Activated CD8-positive, alpha-beta memory T cell treated with anti-CD3 and anti-CD28 coated beads, Interleukin-2, amount 10 ng/mL, durations not matched to agents 7 days and 5 days (primary cell): ENCODE measurements at regions not wholly inside any gene's neighbourhood (a gene's known extent, or its start where the extent isn't known, plus 50 kb on each side); places are given as distances from the start of the nearest gene placed in this dataset.

ENCODE experiments used
- ATAC-seq: fragments of 150-1000 bp; cut with Tn5 transposase; one replicate; pipeline ENCODE4 v1.10.0; 2021; ENCODE audit warnings: moderate library complexity
- CTCF ChIA-PET: fragments of 350-600 bp; sonication (Branson Sonifier 250); formaldehyde crosslinking; loops from one replicate; lab custom pipeline; 2021; ENCODE audit warnings: antibody characterized with exemption; lab: Charles Lee
- DNase-seq: peaks from one replicate; pipeline ENCODE4 v3.0.0-alpha.2; 2020
- H3K27ac Mint-ChIP-seq: one replicate; pipeline ENCODE4 v1.8.0; 2021; ENCODE audit warnings: mild to moderate bottlenecking, mixed read lengths
- H3K27me3 Mint-ChIP-seq: one replicate; pipeline ENCODE4 v1.8.0; 2021; ENCODE audit warnings: mixed read lengths
- H3K36me3 Mint-ChIP-seq: one replicate; pipeline ENCODE4 v1.8.0; 2021; ENCODE audit warnings: mild to moderate bottlenecking, mixed read lengths
- H3K4me1 Mint-ChIP-seq: one replicate; pipeline ENCODE4 v1.8.0; 2021; ENCODE audit warnings: mixed read lengths
- H3K4me3 Mint-ChIP-seq: one replicate; pipeline ENCODE4 v1.8.0; 2021; ENCODE audit warnings: mild to moderate bottlenecking, moderate library complexity, mixed read lengths
- H3K9me3 Mint-ChIP-seq: one replicate; pipeline ENCODE4 v1.8.0; 2022; ENCODE audit warnings: low read depth, mixed read lengths

DNA sequence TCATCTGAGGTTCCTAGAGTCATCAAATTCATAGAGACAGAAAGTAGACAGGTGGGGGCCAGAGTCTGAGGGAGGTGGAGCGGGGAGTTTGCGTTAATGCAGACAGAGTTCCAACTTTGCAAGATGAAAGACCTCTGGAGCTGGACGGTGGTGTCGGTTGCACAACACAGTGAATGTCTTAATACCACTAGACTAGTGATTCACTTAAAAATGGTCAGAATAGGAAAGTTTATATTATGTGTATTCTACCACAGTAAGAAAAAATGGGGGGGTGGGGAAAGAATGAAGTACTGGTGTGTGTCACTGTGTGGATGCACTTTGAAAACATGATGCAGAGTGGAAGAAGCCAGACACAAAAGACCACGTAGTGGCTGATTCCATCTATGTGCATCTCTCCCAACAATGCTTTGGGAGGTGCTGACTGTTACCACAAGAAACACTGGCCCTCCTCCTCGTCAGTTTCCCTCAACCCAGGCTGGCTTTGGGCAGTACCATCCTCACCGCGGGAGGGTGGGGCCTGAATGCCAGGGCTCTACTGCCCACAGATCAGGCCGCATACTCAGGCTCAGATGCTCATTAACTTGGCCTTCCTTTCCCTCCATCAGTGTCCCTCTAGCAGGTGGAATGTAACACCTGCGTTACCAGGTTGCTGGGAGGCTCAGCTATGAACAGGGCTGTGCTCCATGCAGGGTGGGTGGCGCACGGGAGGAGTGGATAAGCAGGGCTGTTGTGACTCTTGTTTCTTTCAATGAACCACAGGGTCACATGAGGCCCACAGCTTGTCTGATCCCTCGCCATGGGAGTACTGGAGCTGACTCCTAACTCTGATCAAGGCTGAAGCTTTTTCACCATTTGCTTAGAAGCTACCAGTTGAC, 297.0 kb downstream of the CTTN start:
- DNase-seq, result no peak
- CTCF ChIA-PET, result no interaction called here
- H3K9me3 Mint-ChIP-seq, result no peaks in the 10 kb centered on the region
- H3K27me3 Mint-ChIP-seq, result no peaks in the 10 kb centered on the region
- H3K27ac Mint-ChIP-seq, result no peak overlapping the region
- H3K4me3 Mint-ChIP-seq, result no peak overlapping the region
- no peaks in the 10 kb centered on the region for H3K36me3 Mint-ChIP-seq
- ATAC-seq, result no peak
- H3K4me1 Mint-ChIP-seq, result no peaks in the 10 kb centered on the region

DNA sequence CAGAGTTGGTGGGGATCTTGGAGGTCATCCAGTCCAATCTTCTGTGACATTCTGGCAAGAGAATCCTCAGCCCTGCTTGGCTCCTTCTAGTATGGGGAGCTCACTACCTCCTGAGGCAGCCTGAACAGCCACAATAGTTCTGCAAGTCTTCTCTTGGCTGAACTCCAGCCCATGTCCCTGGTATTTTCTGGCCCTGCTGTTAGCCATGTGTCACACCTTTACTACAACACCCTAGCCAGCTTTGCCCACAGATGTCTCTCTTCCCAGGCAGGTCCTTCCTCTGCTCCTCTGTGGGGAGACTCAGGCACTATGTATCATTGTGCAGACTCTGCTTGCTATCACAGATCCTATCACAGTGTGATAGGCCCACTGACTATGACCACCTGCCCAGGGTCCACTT, 297.7 kb downstream of the CTTN start:
- CTCF ChIA-PET, result no interaction called here
- H3K27ac Mint-ChIP-seq, result no peak overlapping the region
- ATAC-seq (no peak), DNase-seq (no peak)
- no peaks in the 10 kb centered on the region for H3K27me3 Mint-ChIP-seq
- H3K36me3 Mint-ChIP-seq, result no peaks in the 10 kb centered on the region
- no peaks in the 10 kb centered on the region for H3K9me3 Mint-ChIP-seq
- H3K4me3 Mint-ChIP-seq, result no peak overlapping the region
- no peaks in the 10 kb centered on the region for H3K4me1 Mint-ChIP-seq

DNA sequence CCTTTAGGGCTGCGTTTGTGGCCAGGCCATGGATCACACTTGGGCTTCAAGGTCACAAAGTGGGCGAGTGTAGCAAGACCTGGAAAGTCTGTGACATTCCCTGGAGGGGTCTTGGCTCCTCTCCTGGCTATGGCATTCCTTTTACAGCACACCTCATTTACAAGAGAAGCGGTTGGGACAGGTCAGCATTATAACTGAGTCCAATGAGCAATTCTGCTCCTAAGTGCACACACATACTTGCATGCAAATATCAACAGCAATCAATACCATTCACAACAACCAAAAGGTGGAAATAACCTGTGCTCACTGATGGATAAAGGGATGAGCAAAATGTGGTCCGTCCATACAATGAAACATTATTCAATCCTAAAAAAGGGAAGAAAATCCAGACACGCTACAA, 298.2 kb downstream of the CTTN start:
- no peaks in the 10 kb centered on the region for H3K9me3 Mint-ChIP-seq
- no peak overlapping the region for H3K27ac Mint-ChIP-seq
- H3K36me3 Mint-ChIP-seq, result no peaks in the 10 kb centered on the region
- H3K27me3 Mint-ChIP-seq, result no peaks in the 10 kb centered on the region
- H3K4me1 Mint-ChIP-seq, result no peaks in the 10 kb centered on the region
- CTCF ChIA-PET, result no interaction called here
- DNase-seq (no peak), ATAC-seq (no peak)
- no peak overlapping the region for H3K4me3 Mint-ChIP-seq

DNA sequence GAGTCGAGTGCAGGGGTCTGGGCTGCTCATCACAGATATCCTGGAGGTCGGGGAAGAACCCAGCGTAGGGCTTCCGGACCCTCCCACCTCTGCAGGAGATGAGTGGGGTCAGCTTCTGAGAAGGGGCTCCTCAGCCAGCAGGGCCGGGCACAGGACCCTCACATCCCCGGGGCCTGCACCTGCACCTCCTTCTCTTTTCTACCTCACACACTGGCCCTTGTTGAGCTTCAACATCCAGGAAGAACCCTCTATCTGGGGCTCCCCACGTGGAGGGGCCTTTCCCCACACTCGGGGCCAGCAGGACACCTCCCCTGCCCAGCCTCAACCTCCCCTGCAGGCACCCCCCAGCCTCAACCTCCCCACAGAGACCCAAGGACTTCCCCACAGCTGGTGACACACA, 299.4 kb downstream of the CTTN start:
- CTCF ChIA-PET, result no interaction called here
- no peaks in the 10 kb centered on the region for H3K27me3 Mint-ChIP-seq
- H3K27ac Mint-ChIP-seq, result no peak overlapping the region
- DNase-seq (no peak), ATAC-seq (no peak)
- no peaks in the 10 kb centered on the region for H3K36me3 Mint-ChIP-seq
- H3K4me1 Mint-ChIP-seq, result no peaks in the 10 kb centered on the region
- H3K4me3 Mint-ChIP-seq, result no peak overlapping the region
- H3K9me3 Mint-ChIP-seq, result no peaks in the 10 kb centered on the region

DNA sequence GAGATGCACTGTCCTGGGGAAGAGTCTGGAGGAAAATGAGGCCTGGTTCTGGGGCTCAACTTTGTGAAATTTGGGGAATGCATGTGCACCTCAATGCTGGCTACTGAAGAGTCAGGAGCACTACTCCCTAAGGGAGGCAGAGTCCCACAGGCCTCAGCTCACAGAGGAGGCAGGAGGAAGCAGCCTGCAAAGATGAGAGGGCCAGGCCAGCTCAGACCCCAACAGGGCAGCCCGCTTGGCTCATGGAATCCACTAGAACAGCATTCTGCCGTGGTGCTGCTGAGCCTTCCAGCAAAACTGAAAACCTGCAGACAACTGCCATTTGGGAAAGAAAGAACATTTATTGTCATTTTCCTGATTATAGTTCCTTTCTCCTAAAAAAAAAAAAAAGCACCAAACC, 300.5 kb downstream of the CTTN start:
- CTCF ChIA-PET, result no interaction called here
- H3K36me3 Mint-ChIP-seq, result no peaks in the 10 kb centered on the region
- ATAC-seq (no peak), DNase-seq (no peak)
- H3K27ac Mint-ChIP-seq, result no peak overlapping the region
- no peaks in the 10 kb centered on the region for H3K27me3 Mint-ChIP-seq
- H3K4me1 Mint-ChIP-seq, result no peaks in the 10 kb centered on the region
- H3K9me3 Mint-ChIP-seq, result no peaks in the 10 kb centered on the region
- no peak overlapping the region for H3K4me3 Mint-ChIP-seq

DNA sequence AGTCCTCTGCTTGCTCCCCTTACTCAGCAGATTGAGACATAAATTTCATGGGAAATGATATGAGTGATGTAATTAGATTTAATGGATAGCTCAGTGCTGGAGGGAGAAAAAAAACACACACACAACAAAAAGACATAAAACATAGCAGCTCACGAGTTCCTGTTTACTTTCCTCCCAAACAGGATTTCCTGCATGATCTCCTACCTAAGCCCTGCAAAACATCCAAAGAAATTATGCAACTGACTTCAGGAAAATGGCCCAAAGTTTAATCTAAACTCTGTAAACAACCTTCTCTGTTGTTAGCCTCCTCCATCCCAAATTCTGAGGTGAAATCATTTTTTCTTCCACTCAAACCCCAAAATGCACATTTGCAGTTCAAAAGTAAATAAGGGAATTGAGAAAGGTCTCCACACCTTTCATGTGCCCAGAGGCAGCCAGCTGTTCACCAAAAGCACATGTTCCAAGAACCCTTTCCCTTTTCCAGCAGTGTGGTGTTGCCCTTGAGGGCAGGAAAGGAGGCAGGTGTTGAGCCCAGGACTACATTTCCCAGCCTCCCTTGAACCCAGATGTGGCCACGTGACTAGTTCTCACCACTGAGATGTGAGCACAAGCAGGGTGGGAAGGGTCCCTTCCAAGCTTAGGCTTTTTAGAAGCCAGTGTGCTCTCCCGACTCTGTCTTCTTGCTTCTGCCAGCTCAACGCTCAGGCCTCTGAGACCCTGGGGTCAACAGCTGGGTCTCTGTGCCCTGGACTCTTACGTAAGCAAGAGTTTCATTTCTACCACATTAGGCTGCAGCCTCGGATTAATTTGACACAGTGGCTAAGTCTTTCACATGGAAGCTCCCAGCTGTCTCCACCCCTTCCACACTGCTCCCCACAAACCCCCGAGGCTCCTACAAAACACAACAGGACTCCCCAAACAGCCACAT, 301.2 kb downstream of the CTTN start:
- Mint-ChIP-seq H3K27me3 (no peaks in the 10 kb centered on the region), H3K4me1 (no peaks in the 10 kb centered on the region), H3K9me3 (no peaks in the 10 kb centered on the region), H3K36me3 (no peaks in the 10 kb centered on the region), H3K4me3 (no peak overlapping the region), H3K27ac (no peak overlapping the region)
- ATAC-seq (no peak), DNase-seq (no peak)
- CTCF ChIA-PET, result no interaction called here

DNA sequence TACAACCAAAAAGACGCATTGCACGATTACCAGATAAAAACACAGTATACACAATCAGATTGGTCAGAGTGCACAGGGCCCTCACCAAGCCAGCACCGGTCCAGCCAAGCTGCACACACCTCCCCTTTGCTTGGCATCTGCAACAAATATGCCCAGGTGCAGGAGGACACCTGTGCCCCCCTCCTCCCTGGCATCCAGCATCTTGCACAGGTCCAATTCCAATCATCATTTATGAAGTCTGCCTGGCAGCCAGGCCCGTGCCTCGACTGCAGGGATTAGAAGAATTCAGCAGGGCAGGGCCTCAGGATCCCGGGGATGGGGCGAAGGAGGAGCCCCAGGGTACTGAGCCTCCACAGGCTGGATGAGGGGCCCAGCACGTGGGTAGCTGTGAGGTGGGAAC, 302.1 kb downstream of the CTTN start:
- Mint-ChIP-seq H3K27me3 (no peaks in the 10 kb centered on the region), H3K9me3 (no peaks in the 10 kb centered on the region), H3K4me1 (no peaks in the 10 kb centered on the region), H3K27ac (no peak overlapping the region), H3K4me3 (no peak overlapping the region), H3K36me3 (no peaks in the 10 kb centered on the region)
- ATAC-seq (no peak), DNase-seq (no peak)
- CTCF ChIA-PET, result no interaction called here

DNA sequence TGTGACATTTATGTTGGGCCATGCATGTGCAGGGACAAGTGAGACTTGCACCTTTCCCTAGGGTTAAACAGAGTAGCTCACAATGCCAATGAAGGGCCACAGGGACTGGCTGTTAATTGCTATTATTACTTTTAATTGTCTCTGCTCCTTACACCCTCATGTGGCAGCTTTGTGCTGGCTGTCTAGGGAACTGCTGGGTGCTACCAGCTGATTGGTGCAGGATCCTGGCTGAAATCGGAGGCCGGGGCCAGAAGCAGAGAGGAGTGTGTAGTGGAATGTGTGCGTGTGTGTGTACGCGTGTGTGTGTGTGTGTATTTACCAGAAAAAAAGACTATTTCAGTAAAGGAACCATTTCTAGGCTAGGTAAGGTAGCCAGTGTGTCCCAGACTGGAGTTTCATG, 302.5 kb downstream of the CTTN start:
- CTCF ChIA-PET, result no interaction called here
- Mint-ChIP-seq H3K4me1 (no peaks in the 10 kb centered on the region), H3K27me3 (no peaks in the 10 kb centered on the region), H3K4me3 (no peak overlapping the region), H3K27ac (no peak overlapping the region), H3K9me3 (no peaks in the 10 kb centered on the region), H3K36me3 (no peaks in the 10 kb centered on the region)
- DNase-seq (no peak), ATAC-seq (no peak)

DNA sequence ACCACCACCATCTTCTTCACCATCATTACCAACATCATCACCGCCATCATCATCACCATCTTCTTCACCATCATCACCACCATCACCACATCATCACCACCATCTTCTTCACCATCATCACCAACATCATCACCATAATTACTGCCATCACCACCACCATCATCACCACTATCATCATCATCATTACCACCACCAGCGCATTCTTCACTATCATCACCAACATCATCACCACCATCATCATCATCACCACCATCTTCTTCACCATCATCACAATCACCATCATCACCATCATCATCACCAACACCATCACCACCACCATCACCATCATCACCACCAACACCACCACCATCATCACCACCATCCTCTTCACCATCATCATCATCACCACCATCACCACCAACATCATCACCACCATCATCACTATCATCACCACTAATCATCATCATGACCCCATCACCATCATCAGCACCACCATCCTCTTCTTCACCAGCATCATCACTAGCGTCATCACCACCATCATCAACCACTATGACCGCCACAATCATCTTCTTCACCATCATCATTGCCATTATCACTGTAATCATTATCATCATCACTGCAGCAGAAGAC, 303.8 kb downstream of the CTTN start:
- Mint-ChIP-seq H3K9me3 (no peaks in the 10 kb centered on the region), H3K4me3 (no peak overlapping the region), H3K27ac (no peak overlapping the region), H3K27me3 (no peaks in the 10 kb centered on the region), H3K4me1 (no peaks in the 10 kb centered on the region), H3K36me3 (no peaks in the 10 kb centered on the region)
- CTCF ChIA-PET, result no interaction called here
- DNase-seq (no peak), ATAC-seq (no peak)

DNA sequence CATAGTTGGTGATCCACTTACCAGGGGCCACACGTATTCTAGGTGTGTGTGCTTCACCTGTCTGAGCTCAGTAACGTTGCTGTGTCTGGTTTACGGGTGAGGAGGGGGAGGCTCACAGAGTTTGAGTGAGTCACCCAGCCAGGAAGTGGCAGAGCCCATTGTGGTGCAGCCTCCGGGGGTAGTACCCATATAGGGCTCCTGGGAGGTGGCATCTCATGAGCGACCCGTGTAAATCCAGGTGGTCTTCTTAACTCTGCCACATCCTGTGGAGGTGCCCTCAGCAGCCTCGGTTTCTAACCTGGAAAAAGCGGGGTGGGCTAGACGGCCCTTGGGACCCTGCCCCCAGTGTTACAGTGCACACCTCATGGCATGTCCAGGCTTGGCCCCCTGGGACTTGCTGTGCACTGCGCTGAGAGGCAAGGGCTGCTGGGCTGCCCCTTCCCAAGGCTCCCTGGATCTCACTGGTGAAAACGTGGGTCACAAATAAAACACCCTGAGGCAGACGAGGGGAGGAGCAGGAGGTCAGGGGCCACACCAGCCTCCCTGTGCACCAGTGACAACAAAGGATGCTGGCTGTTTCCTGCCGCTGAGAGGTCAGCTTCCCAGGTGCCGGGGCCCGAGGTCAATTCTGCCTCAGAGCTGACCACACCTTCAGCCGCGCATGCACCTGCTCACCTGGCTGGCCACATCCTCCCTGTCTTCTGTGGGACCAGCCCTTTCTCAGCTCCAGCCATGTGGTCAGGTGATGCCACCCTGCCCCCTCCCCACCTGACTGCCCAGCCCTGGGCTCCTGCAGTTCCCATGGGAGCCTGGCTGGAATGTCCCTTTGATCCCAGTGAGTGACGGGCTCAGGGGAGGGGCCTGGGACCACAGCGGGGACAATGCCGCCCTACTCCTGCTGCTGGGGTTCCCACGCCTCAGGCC, 305.1 kb downstream of the CTTN start:
- no peaks in the 10 kb centered on the region for H3K27me3 Mint-ChIP-seq
- H3K4me3 Mint-ChIP-seq, result no peak overlapping the region
- no peaks in the 10 kb centered on the region for H3K4me1 Mint-ChIP-seq
- H3K27ac Mint-ChIP-seq, result no peak overlapping the region
- no peaks in the 10 kb centered on the region for H3K36me3 Mint-ChIP-seq
- CTCF ChIA-PET, result no interaction called here
- DNase-seq, result no peak
- ATAC-seq, result no peak
- H3K9me3 Mint-ChIP-seq, result no peaks in the 10 kb centered on the region

DNA sequence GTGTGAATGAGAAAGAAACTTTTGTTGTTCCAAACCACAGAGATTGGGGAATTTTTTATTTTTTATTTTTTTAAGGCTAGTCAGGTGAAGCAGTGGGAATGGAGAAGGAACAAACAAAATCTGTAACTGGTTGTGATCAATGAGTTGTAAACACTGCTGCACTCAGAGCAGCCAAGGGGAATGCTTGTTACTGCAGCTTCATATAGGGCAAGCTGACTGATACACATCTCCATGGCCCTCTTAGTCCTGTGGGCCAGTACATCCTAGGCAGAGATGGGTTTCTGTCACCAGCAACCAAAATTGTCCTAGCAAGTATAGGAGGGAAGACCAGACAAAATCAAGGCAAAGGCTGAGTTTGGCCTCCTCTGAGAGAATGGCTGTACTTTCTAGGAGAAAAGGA, 306.8 kb downstream of the CTTN start:
- Mint-ChIP-seq H3K27me3 (no peaks in the 10 kb centered on the region), H3K36me3 (no peaks in the 10 kb centered on the region), H3K4me1 (no peaks in the 10 kb centered on the region), H3K9me3 (no peaks in the 10 kb centered on the region), H3K4me3 (no peak overlapping the region), H3K27ac (no peak overlapping the region)
- DNase-seq (no peak), ATAC-seq (no peak)
- CTCF ChIA-PET, result no interaction called here

DNA sequence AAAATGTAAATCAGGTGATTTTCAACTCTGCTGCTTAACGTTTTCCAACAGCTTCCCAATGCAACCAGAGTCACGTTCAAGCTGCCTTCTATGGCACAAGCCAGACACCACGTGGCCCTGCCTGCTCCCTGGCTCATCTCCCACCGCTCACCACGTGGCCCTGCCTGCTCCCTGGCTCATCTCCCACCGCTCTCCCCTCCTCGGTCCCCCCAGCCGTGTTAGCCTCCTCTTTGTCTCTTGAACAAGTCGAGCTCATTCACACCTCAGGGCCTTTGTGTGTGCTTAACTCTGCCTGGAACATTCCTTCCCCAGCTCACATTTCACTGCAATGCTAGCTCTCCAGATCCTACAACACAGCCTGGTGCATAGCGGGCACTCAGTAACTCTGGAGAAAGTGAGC, 307.6 kb downstream of the CTTN start:
- no peak for DNase-seq
- Mint-ChIP-seq H3K27me3 (peaks cover 2% of the 10 kb centered on the region), H3K4me1 (no peaks in the 10 kb centered on the region), H3K9me3 (no peaks in the 10 kb centered on the region), H3K27ac (no peak overlapping the region), H3K36me3 (no peaks in the 10 kb centered on the region), H3K4me3 (no peak overlapping the region)
- CTCF ChIA-PET, result no interaction called here
- no peak for ATAC-seq

DNA sequence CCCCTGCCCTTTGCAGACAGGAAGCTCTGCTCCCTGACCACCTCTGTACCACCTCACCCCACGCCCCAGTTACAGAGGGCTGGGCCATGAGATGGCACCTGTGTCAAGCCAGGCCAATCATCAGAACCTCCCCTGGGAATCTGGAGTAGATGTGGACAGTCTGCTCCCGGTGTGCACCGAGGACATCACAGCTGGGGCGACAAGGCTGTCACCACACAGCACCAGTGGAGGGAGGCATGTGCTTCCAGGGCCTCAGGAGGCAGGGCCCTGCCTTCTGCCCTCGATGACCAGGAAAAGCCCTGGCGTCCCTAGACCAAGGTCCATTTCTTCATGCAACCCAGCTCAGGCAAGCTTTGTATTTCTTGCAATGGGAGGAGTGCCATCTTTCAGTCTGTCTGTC, 309.5 kb downstream of the CTTN start:
- peaks cover 6% of the 10 kb centered on the region for H3K27me3 Mint-ChIP-seq
- no peaks in the 10 kb centered on the region for H3K9me3 Mint-ChIP-seq
- DNase-seq, result no peak
- no peak overlapping the region for H3K27ac Mint-ChIP-seq
- H3K4me1 Mint-ChIP-seq, result no peaks in the 10 kb centered on the region
- no peaks in the 10 kb centered on the region for H3K36me3 Mint-ChIP-seq
- CTCF ChIA-PET, result no interaction called here
- no peak for ATAC-seq
- H3K4me3 Mint-ChIP-seq, result no peak overlapping the region
